Liver (tissue), 8 donors: ENCODE measurements at regions not wholly inside any gene's neighbourhood (a gene's known extent, or its start where the extent isn't known, plus 50 kb on each side); places are given as distances from the start of the nearest gene placed in this dataset.

Experiments
- DNase-seq: peaks from one replicate; pipeline ENCODE4 v3.0.0-alpha.2; 2017; ENCODE audit warnings: low spot score
- H3K27ac ChIP-seq, 2 donors: one replicate each; pipeline ENCODE4 v1.7.0; 2013; ENCODE audit warnings: inconsistent platforms in 2 of 2, low read length in 2 of 2, control low read depth in 1 of 2, low read depth in 1 of 2, mild to moderate bottlenecking in 1 of 2
- H3K27me3 ChIP-seq, 4 donors: one replicate each; pipeline versions ENCODE4 v1.6.1 to v1.7.0; 2013; ENCODE audit warnings: low read length in 3 of 4, inconsistent platforms in 1 of 4, mild to moderate bottlenecking in 1 of 4, moderate library complexity in 1 of 4; ENCODE audit not compliant: control insufficient read depth in 4 of 4, insufficient read depth in 4 of 4
- H3K36me3 ChIP-seq, 4 donors: one replicate each; pipeline versions ENCODE4 v1.6.1 to v1.7.0; 2013; ENCODE audit warnings: low read length in 3 of 4, mild to moderate bottlenecking in 3 of 4, low read depth in 1 of 4, moderate library complexity in 1 of 4; ENCODE audit not compliant: control insufficient read depth in 4 of 4, insufficient read depth in 3 of 4
- H3K4me1 ChIP-seq, 4 donors: one replicate each; pipeline versions ENCODE4 v1.6.1 to v1.7.0; 2013; ENCODE audit warnings: low read length in 3 of 4, mild to moderate bottlenecking in 3 of 4, moderate library complexity in 1 of 4; ENCODE audit not compliant: control insufficient read depth in 4 of 4, insufficient read depth in 4 of 4
- H3K4me3 ChIP-seq, 3 donors: one replicate each; pipeline versions ENCODE4 v1.6.1 to v1.7.0; 2013; ENCODE audit warnings: low read length in 3 of 3, control low read depth in 1 of 3, low read depth in 1 of 3, mild to moderate bottlenecking in 1 of 3
- H3K9ac ChIP-seq, 2 donors: one replicate each; pipeline ENCODE4 v1.7.0; 2013; ENCODE audit warnings: low read length in 2 of 2, mild to moderate bottlenecking in 2 of 2, moderate library complexity in 2 of 2, control low read depth in 1 of 2, low read depth in 1 of 2
- H3K9me3 ChIP-seq, 4 donors: one replicate each; pipeline versions ENCODE4 v1.6.1 to v1.7.0; 2013; ENCODE audit warnings: low read length in 3 of 4; ENCODE audit not compliant: control insufficient read depth in 4 of 4
- EGR1 ChIP-seq, 2 donors: IDR thresholded peaks; 2 replicates each; pipeline ENCODE4 v1.6.1; 2016 to 2018; ENCODE audit warnings: antibody characterized with exemption in 2 of 2, low read depth in 2 of 2
- FOXA1 ChIP-seq: IDR thresholded peaks from 2 replicates; pipeline ENCODE4 v1.6.1; 2016; ENCODE audit warnings: antibody characterized with exemption
- FOXA2 ChIP-seq: IDR thresholded peaks from 2 replicates; pipeline ENCODE4 v1.6.1; 2016; ENCODE audit warnings: antibody characterized with exemption
- GABPA ChIP-seq, 2 donors: IDR thresholded peaks in 1 of 2; conservative IDR thresholded peaks in 1 of 2; 2 replicates each; pipeline ENCODE4 v1.6.1; 2016; ENCODE audit warnings: antibody characterized with exemption in 2 of 2, mild to moderate bottlenecking in 1 of 2, moderate library complexity in 1 of 2
- HNF4A ChIP-seq, 2 donors: conservative IDR thresholded peaks; 2 replicates each; pipeline ENCODE4 v1.6.1; 2016; ENCODE audit warnings: antibody characterized with exemption in 2 of 2, mild to moderate bottlenecking in 2 of 2
- HNF4G ChIP-seq: IDR thresholded peaks from 2 replicates; pipeline ENCODE4 v1.6.1; 2016; ENCODE audit warnings: antibody characterized with exemption
- JUND ChIP-seq, 2 donors: IDR thresholded peaks; 2 replicates each; pipeline ENCODE4 v1.6.1; 2016; ENCODE audit warnings: antibody characterized with exemption in 2 of 2
- MAX ChIP-seq: IDR thresholded peaks from 2 replicates; pipeline ENCODE4 v1.6.1; 2016; ENCODE audit warnings: antibody characterized with exemption
- NR2F2 ChIP-seq: IDR thresholded peaks from 2 replicates; pipeline ENCODE4 v1.6.1; 2016; ENCODE audit warnings: antibody characterized with exemption
- RAD21 ChIP-seq, 2 donors: IDR thresholded peaks; 2 replicates each; pipeline ENCODE4 v1.6.1; 2016; ENCODE audit warnings: antibody characterized with exemption in 2 of 2, mild to moderate bottlenecking in 2 of 2
- RXRA ChIP-seq, 2 donors: IDR thresholded peaks; 2 replicates each; pipeline ENCODE4 v1.6.1; 2017 to 2018; ENCODE audit warnings: antibody characterized with exemption in 2 of 2, mild to moderate bottlenecking in 1 of 2
- SP1 ChIP-seq: IDR thresholded peaks from 2 replicates; pipeline ENCODE4 v1.6.1; 2018; ENCODE audit warnings: antibody characterized with exemption, mild to moderate bottlenecking
- TAF1 ChIP-seq: conservative IDR thresholded peaks from 2 replicates; pipeline ENCODE4 v1.6.1; 2016; ENCODE audit warnings: antibody characterized with exemption, mild to moderate bottlenecking
- YY1 ChIP-seq: IDR thresholded peaks from 2 replicates; pipeline ENCODE4 v1.6.1; 2016; ENCODE audit warnings: antibody characterized with exemption, mild to moderate bottlenecking
- WGBS: extraction: QIAGEN DNeasy Blood & Tissue Kit; methylation state at CpG from one replicate; pipeline ENCODE4 v1.1.7; 2013; 5-methylcytosine and 5-hydroxymethylcytosine counted together
- TF ChIP-seq, protein P1 (sequence below): IDR thresholded peaks from 2 replicates; pipeline ENCODE4 v1.6.1; 2016; ENCODE audit warnings: antibody characterized with exemption
- TF ChIP-seq, protein P2 (sequence below): fragments of 150-350 bp; IDR thresholded peaks from 2 replicates; pipeline ENCODE4 v1.5.1; 2017; ENCODE audit warnings: improper control_type of control experiment, low read depth, low read length; ENCODE audit not compliant: missing input control
- TF ChIP-seq, protein P3 (sequence below): IDR thresholded peaks from 2 replicates; pipeline ENCODE4 v1.6.1; 2016; ENCODE audit warnings: antibody characterized with exemption, mild to moderate bottlenecking
- TF ChIP-seq, protein P4 (sequence below): IDR thresholded peaks from 2 replicates; pipeline ENCODE4 v1.6.1; 2016; ENCODE audit warnings: antibody characterized with exemption
- donor health status: healthy.
- donor health status: healthy.
- donor health status: healthy.
- donor health status: healthy.
- donor health status: healthy.

DNA sequence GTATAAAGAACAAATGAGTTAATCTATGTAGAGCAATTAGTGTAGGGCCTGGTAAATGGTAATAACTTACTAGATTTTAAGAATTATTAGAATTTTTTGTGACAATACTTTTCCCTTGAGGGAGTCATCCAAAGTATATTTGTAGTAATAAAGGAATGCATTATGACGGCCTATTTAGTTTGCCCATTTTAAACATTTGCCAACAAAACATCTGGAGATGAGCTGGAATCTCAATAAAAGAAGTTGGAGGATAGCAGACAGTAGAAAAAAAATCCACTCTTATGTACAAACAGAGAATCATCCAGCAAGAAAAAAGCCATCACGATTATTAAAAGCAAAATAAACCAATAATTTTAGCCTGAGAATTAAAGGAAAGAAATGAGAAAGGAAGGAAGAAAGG is 567.3 kb upstream of the ADAMTS5 start:
- no peak overlapping the region for H3K4me3 ChIP-seq
- 59% methylated on average over 2 of the region's 2 CpGs for WGBS
- no peak overlapping the region for H3K9ac ChIP-seq
- no peak for DNase-seq
- no peak overlapping the region for H3K27ac ChIP-seq
- no peaks in the 10 kb centered on the region for H3K36me3 ChIP-seq
- H3K9me3 ChIP-seq, result no peaks in the 10 kb centered on the region
- no peaks in the 10 kb centered on the region for H3K27me3 ChIP-seq
- TF ChIP-seq JUND (IDR thresholded peaks at IDR 0.05) (no peak), MAX (no peak), RAD21 (IDR thresholded peaks at IDR 0.05) (no peak), TAF1 (no peak), HNF4G (no peak), SP1 (no peak), EGR1 (IDR thresholded peaks at IDR 0.05; ENCODE audit: low read depth in 2 of 2) (no peak), HNF4A (conservative IDR thresholded peaks at IDR 0.05) (no peak), NR2F2 (no peak), FOXA1 (no peak), YY1 (no peak), FOXA2 (no peak), RXRA (IDR thresholded peaks at IDR 0.05) (no peak), GABPA (IDR thresholded peaks at IDR 0.05 in 1 of 2, conservative IDR thresholded peaks at IDR 0.05 in 1 of 2) (no peak)
- TF ChIP-seq, protein P1, sequence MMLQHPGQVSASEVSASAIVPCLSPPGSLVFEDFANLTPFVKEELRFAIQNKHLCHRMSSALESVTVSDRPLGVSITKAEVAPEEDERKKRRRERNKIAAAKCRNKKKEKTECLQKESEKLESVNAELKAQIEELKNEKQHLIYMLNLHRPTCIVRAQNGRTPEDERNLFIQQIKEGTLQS, result no peak
- TF ChIP-seq, protein P2, sequence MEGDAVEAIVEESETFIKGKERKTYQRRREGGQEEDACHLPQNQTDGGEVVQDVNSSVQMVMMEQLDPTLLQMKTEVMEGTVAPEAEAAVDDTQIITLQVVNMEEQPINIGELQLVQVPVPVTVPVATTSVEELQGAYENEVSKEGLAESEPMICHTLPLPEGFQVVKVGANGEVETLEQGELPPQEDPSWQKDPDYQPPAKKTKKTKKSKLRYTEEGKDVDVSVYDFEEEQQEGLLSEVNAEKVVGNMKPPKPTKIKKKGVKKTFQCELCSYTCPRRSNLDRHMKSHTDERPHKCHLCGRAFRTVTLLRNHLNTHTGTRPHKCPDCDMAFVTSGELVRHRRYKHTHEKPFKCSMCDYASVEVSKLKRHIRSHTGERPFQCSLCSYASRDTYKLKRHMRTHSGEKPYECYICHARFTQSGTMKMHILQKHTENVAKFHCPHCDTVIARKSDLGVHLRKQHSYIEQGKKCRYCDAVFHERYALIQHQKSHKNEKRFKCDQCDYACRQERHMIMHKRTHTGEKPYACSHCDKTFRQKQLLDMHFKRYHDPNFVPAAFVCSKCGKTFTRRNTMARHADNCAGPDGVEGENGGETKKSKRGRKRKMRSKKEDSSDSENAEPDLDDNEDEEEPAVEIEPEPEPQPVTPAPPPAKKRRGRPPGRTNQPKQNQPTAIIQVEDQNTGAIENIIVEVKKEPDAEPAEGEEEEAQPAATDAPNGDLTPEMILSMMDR, result no peak
- TF ChIP-seq, protein P3, sequence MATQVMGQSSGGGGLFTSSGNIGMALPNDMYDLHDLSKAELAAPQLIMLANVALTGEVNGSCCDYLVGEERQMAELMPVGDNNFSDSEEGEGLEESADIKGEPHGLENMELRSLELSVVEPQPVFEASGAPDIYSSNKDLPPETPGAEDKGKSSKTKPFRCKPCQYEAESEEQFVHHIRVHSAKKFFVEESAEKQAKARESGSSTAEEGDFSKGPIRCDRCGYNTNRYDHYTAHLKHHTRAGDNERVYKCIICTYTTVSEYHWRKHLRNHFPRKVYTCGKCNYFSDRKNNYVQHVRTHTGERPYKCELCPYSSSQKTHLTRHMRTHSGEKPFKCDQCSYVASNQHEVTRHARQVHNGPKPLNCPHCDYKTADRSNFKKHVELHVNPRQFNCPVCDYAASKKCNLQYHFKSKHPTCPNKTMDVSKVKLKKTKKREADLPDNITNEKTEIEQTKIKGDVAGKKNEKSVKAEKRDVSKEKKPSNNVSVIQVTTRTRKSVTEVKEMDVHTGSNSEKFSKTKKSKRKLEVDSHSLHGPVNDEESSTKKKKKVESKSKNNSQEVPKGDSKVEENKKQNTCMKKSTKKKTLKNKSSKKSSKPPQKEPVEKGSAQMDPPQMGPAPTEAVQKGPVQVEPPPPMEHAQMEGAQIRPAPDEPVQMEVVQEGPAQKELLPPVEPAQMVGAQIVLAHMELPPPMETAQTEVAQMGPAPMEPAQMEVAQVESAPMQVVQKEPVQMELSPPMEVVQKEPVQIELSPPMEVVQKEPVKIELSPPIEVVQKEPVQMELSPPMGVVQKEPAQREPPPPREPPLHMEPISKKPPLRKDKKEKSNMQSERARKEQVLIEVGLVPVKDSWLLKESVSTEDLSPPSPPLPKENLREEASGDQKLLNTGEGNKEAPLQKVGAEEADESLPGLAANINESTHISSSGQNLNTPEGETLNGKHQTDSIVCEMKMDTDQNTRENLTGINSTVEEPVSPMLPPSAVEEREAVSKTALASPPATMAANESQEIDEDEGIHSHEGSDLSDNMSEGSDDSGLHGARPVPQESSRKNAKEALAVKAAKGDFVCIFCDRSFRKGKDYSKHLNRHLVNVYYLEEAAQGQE, result no peak
- TF ChIP-seq, protein P4, sequence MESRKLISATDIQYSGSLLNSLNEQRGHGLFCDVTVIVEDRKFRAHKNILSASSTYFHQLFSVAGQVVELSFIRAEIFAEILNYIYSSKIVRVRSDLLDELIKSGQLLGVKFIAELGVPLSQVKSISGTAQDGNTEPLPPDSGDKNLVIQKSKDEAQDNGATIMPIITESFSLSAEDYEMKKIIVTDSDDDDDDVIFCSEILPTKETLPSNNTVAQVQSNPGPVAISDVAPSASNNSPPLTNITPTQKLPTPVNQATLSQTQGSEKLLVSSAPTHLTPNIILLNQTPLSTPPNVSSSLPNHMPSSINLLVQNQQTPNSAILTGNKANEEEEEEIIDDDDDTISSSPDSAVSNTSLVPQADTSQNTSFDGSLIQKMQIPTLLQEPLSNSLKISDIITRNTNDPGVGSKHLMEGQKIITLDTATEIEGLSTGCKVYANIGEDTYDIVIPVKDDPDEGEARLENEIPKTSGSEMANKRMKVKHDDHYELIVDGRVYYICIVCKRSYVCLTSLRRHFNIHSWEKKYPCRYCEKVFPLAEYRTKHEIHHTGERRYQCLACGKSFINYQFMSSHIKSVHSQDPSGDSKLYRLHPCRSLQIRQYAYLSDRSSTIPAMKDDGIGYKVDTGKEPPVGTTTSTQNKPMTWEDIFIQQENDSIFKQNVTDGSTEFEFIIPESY, result no peak
- H3K4me1 ChIP-seq, result no peaks in the 10 kb centered on the region

GRCh38 chr21:27532076-27532475 is 565.2 kb upstream of the ADAMTS5 start:
- Histone ChIP-seq H3K9me3 (no peaks in the 10 kb centered on the region), H3K9ac (no peak overlapping the region), H3K36me3 (no peaks in the 10 kb centered on the region), H3K27ac (no peak overlapping the region), H3K4me1 (no peaks in the 10 kb centered on the region), H3K27me3 (no peaks in the 10 kb centered on the region), H3K4me3 (no peak overlapping the region)
- DNase-seq, result no peak
- TF ChIP-seq, protein P3, result no peak
- TF ChIP-seq, protein P2, result no peak
- WGBS, result 74% methylated on average over 6 of the region's 6 CpGs
